ENCODE measurements at regions not wholly inside any gene's neighbourhood (a gene's known extent, or its start where the extent isn't known, plus 50 kb on each side); places are given as distances from the start of the nearest gene placed in this dataset.

DNA sequence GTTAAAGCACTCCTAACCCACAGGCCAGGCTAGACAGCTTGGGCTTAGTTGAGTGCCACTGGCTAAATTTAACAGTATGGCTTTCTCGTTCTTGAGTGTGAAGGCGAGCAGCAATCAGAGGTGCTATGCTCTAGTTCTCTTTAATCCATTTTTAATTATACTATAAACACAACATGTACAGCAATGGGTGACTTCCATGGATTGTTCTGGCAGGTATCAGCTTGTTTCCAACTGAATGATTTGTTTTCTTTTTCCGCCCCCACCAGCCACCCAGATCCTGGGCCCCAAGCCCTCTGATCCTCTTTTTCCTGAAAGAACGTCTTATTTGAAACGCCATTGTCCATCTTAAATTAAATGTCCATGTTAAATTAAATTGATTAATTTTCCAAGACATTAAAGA, 244.8 kb downstream of the IKZF2 start:
- Histone ChIP-seq H3K4me3 (no peak overlapping the region), H3K27ac (no peak overlapping the region), H3K36me3 (no peaks in the 10 kb centered on the region), H3K27me3 (no peaks in the 10 kb centered on the region), H3K9me3 (no peaks in the 10 kb centered on the region), H3K4me1 (no peaks in the 10 kb centered on the region)
- TF ChIP-seq, protein P1, sequence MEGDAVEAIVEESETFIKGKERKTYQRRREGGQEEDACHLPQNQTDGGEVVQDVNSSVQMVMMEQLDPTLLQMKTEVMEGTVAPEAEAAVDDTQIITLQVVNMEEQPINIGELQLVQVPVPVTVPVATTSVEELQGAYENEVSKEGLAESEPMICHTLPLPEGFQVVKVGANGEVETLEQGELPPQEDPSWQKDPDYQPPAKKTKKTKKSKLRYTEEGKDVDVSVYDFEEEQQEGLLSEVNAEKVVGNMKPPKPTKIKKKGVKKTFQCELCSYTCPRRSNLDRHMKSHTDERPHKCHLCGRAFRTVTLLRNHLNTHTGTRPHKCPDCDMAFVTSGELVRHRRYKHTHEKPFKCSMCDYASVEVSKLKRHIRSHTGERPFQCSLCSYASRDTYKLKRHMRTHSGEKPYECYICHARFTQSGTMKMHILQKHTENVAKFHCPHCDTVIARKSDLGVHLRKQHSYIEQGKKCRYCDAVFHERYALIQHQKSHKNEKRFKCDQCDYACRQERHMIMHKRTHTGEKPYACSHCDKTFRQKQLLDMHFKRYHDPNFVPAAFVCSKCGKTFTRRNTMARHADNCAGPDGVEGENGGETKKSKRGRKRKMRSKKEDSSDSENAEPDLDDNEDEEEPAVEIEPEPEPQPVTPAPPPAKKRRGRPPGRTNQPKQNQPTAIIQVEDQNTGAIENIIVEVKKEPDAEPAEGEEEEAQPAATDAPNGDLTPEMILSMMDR (IDR thresholded peaks at IDR 0.05): no peak
- TF ChIP-seq POLR2A (IDR thresholded peaks at IDR 0.05): no peak
- DNase-seq: no peak

DNA sequence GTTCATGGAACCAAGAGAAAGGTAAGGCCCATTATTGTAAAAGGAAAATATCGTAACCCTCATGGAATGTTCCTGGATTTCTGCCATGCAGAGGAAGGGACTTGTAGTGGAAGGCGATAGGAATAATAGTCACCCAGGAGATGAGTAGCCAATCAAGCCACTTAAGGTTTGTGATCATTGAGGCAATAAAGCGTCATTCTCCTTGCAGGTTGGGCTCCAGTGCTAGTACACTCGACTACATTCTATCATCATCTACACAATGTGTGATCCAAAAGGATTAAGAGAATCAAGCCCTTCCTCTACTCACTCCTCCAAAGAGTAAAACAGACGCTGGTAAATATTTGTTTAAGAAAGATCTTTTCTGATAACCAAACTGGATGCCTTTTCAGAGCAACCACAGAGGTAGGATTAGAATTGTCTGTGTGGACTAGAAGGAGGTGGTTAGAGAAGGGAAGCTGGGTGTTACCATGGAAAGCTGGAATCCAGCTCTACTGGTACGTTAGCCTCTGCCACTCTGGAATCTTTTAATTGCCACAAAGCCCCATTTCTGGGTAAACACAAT, 245.7 kb downstream of the IKZF2 start:
- no peak for DNase-seq
- Histone ChIP-seq H3K27ac (no peak overlapping the region), H3K4me3 (no peak overlapping the region), H3K36me3 (no peaks in the 10 kb centered on the region), H3K9me3 (no peaks in the 10 kb centered on the region), H3K4me1 (no peaks in the 10 kb centered on the region), H3K27me3 (no peaks in the 10 kb centered on the region)
- TF ChIP-seq, protein P1 (IDR thresholded peaks at IDR 0.05): no peak
- no peak for TF ChIP-seq POLR2A (IDR thresholded peaks at IDR 0.05)

DNA sequence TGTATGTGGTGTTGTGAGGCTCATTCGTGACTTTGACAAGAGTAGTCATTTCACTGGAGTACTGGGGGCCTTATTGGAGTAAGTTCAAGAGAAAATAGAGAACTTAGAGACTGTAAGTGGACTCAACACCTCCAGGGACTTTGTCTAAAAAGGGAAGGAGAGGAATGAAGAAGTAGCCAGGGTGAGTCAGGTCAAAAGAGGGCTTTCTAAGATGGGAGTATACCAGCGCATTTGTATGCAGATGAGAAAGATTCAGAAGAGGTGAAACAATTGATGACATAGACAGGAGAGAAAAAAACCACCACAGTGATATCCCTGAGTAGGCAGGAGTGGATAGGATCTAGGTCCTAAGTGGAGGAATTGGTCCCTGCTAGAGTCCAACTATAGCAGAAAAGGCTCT, 246.8 kb downstream of the IKZF2 start:
- no peaks in the 10 kb centered on the region for H3K36me3 ChIP-seq
- TF ChIP-seq, protein P1 (IDR thresholded peaks at IDR 0.05): no peak
- TF ChIP-seq POLR2A (IDR thresholded peaks at IDR 0.05): no peak

DNA sequence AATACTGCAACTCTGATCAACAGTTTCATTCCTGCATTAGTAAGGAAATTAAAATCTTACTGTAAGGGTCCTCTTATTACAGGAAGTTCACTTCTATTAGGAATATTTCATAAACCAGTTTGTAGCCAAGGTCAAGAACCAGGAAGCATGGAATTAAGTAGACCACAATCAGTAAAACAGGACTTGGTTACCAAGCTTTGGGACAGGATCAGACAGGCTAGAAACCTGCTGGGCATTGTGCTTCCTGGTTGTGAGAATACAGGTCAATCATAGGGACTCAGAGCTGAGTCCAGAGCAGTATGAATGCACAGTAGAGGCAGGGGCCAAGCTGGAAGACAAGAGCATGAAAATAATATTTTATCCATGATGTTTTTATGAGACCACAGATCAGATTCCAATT, 248.0 kb downstream of the IKZF2 start:
- TF ChIP-seq POLR2A (IDR thresholded peaks at IDR 0.05): no peak
- TF ChIP-seq, protein P1 (IDR thresholded peaks at IDR 0.05): no peak

More for the DNA sequence above, 246.8 kb downstream of the IKZF2 start:
- no peak for DNase-seq
- H3K27ac ChIP-seq: no peak overlapping the region
- H3K4me1 ChIP-seq: no peaks in the 10 kb centered on the region
- no peaks in the 10 kb centered on the region for H3K27me3 ChIP-seq
- H3K4me3 ChIP-seq: no peak overlapping the region
- no peaks in the 10 kb centered on the region for H3K9me3 ChIP-seq

DNA sequence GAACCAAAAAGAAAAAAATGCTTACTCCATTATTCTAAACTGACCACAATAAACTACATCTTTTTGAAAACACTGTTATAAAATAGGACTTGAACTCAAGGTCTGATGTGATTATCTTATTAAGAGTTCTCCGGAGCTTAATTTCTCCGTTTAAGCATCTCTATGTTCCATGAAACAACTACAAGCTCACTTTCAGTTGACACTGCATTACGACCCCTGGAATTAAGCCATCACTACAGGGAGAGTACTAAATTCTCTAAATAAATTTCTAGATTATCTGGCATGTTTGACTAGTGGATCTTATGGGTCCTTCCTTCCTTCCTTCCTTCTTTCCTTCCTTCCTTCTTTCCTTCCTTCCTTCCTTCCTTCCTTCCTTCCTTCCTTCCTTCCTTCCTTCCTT, 249.0 kb downstream of the IKZF2 start:
- H3K36me3 ChIP-seq: no peaks in the 10 kb centered on the region
- no peak for DNase-seq
- no peak for TF ChIP-seq POLR2A (IDR thresholded peaks at IDR 0.05)
- TF ChIP-seq, protein P1 (IDR thresholded peaks at IDR 0.05): no peak
- H3K9me3 ChIP-seq: no peaks in the 10 kb centered on the region
- no peaks in the 10 kb centered on the region for H3K4me1 ChIP-seq
- no peak overlapping the region for H3K4me3 ChIP-seq
- no peaks in the 10 kb centered on the region for H3K27me3 ChIP-seq
- no peak overlapping the region for H3K27ac ChIP-seq

More for the DNA sequence above, 248.0 kb downstream of the IKZF2 start:
- H3K9me3 ChIP-seq: no peaks in the 10 kb centered on the region
- H3K27ac ChIP-seq: no peak overlapping the region
- H3K27me3 ChIP-seq: no peaks in the 10 kb centered on the region
- H3K4me3 ChIP-seq: no peak overlapping the region
- no peak for DNase-seq
- no peaks in the 10 kb centered on the region for H3K36me3 ChIP-seq
- H3K4me1 ChIP-seq: no peaks in the 10 kb centered on the region

All from Peyer's patch (tissue), 4 donors.